DMS 273 treated with DMSO at 0.1 percent for 48 hours (cell line): ENCODE measurements at regions not wholly inside any gene's neighbourhood (a gene's known extent, or its start where the extent isn't known, plus 50 kb on each side); places are given as distances from the start of the nearest gene placed in this dataset.
A peak's percentile ranks its signal among the peaks of the same experiment; 100 is the strongest.
"Not testable (repeated sequence)": the region's sequence is repeated elsewhere in the genome, so short reads cannot be mapped to it uniquely, and the experiment has no call there.

Experiments
- DNase-seq: peaks from one replicate; lab custom pipeline; 2025; lab: John Stamatoyannopoulos, UW

DNA sequence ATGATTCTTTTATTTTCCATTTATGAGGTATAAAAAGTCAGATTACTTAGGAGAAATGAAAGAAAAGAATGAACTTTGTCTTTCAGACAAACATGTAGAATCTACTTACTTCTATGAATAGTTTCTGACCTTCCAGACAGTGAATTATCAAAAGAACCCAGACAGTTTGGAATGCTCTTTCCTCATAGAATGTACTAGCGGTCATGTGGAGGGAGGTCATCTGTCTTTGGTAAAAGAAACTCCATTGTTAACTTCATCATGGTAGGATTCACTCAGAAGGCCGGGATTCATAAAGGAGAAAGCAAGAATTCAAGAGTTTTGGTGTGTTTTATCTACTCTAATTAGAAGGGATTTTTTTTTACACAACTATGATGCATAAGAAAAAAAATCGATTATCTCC, 144.8 kb upstream of the ZNF804B start:
- DNase-seq: no peak

DNA sequence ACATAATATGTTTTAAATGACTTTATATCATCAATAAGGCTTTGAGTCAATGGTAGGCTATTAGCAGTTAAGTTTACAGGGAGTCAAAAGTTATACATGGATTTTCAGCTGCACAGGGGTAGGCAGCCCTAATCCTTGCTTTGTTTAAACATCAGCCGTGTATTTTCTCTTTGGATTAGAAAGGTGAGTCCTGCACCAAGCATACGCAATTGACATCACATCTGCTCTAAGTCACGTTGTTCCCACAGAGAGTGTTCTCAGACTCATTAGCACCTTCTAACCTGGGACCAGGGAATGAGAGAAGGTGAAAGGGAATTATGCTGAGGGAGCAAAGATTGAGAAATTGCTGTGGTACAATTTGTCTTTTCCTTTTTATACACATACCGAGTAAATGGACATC, 148.6 kb upstream of the ZNF804B start:
- DNase-seq: no peak

DNA sequence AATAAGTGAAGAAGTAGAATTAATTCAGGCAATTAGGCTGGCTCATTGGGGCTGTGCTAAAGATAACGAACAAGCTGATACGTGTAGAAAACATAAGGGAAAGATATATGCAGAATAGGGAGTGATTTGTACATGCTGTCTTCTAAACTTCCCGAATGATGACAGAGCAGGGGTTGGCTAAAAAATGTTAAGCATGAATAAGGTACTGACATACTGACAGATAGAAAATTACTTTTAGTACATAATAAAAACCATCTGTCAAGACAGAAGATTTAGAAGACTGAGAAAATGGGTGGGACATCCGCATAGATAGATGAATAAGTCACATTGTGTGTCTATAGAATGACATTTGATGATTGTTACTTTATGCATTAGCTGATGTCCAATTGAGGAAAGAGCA, 158.8 kb upstream of the ZNF804B start:
- no peak for DNase-seq

GRCh38 chr7:88599528-88599927, 160.0 kb upstream of the ZNF804B start:
- DNase-seq: no peak

DNA sequence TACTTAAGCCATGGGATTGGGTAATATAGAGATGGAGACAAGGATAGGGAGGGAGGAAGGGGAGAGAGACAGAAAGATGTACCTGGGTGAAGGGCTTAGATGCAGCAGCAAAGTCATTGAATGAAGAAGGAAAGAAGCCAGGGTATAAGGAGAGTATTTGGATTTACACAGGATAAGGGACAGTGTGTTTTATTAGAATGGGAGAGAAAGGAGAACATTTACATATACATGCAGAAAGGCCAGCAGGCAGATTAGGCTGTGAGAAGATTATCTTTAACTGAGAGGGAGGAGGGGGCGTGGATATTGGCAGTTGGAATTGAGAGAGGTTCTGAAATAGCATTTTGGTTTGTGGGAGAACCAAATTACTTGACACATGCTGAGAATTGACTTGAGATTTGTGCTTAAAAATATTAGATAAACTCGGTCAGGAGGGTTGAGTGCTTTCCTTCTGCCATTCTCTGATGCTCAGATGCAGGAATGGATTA, 161.5 kb upstream of the ZNF804B start:
- DNase-seq: no peak

DNA sequence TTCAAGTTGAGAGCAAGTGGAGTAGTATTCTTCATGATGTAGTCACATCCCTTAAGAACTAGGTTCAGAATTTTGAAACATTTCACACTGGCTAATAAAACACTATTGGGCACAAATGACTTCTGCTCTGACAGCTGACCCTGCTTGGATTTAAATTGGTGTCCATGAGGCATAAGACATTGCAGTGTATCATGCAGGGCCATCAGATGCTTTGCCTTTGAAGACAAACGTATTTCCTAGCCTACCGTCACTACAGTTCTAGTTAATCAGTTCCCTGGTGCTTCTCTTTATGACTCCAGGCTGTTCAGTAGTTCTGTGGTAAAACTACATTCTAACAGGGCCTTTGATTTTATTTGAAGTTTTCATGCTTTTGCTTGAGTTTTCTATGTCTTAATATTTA, 168.5 kb upstream of the ZNF804B start:
- DNase-seq: no peak

GRCh38 chr7:88589927-88590326, 169.6 kb upstream of the ZNF804B start:
- DNase-seq: no peak

DNA sequence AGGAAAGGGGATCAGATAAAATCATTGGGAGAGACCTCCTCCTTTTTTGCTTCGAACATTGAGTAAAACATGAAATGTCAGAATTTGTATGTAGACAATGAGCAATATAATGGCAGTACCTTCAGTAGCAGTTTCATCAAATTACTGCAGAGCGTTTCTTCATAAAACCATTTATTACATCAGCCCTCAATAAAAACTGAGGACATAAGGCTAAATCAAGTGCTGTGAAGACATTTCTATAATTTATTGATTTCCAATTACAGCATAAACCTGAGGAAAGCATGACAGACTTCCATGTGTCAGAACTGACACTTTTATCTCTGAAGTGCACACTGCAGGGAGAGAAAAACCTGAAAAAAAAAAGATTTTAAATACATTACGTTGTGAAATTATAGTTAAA, 172.6 kb upstream of the ZNF804B start:
- DNase-seq: no peak

- no peak for DNase-seq
Observed at GRCh38 chr7:88586219-88586618, 173.3 kb upstream of the ZNF804B start.

DNA sequence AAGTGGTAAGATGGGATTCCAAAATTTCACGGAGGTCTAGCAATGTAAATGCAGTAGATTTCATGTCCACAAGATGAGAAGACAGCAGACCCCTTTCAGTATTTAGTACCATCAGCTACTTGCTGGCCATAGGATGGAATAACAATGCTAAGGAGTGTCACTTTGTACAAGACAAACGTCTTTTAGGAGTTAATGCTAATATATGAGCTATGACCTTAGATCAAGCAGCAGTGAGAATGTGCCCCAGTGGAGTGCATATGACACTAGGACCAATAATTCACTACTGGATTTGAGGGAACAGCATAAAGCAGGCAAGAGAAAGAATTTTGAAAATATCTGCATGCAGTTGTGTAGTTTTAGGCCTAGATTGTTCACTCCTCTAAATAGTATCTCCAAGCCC, 182.8 kb upstream of the ZNF804B start:
- no peak for DNase-seq

DNA sequence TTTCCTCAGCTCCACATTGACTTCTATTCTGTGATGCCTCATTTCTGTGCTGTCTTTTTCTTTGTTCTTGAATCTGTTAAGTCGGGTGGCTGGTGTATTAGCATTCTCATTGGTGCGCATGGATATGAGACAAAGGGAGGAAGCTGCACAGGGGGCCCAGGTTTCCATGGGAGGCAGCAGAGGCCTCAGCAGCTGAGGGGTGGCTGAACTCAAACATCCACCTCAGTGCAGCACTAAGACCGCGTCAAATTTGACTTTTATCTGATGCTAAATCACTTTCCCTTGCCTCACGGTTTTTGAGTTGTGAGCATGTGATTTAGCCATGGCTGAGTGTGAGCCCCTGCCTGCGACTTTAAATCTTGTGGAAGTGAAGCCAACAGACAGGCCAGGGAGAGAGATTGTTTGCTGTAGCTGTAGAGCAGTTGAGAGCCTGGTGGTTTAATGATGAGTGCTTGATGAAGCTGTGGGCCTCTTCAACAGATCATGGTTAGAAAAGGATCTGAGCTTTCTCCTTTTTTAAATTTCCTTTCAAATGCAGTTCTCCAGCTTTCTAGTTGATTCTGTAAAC, 193.3 kb upstream of the ZNF804B start:
- no peak for DNase-seq

DNA sequence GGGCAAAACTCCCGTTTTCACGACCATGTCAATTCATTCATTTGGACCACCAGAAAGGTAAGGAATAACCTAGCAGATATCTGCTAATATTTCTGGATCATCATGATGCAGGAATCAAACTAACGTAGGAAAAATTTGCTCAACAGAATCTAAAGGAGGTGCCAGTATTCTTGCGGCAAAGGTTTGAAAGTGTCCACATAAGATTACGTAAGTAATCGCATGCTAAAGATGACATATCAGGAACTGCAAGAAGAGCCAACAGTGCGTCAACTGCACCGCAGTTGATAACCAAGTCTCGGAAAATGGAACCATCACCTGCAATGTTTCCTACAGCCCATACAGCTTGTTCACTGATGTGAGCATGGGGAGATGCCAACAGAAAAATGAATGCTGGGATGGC, 194.1 kb upstream of the ZNF804B start:
- no peak for DNase-seq

GRCh38 chr7:88556441-88556840, 203.1 kb upstream of the ZNF804B start:
- not testable (repeated sequence) for DNase-seq

GRCh38 chr7:88554847-88555246, 204.7 kb upstream of the ZNF804B start:
- not testable (repeated sequence) for DNase-seq

GRCh38 chr7:88548399-88548798, 211.1 kb upstream of the ZNF804B start:
- no peak for DNase-seq

DNA sequence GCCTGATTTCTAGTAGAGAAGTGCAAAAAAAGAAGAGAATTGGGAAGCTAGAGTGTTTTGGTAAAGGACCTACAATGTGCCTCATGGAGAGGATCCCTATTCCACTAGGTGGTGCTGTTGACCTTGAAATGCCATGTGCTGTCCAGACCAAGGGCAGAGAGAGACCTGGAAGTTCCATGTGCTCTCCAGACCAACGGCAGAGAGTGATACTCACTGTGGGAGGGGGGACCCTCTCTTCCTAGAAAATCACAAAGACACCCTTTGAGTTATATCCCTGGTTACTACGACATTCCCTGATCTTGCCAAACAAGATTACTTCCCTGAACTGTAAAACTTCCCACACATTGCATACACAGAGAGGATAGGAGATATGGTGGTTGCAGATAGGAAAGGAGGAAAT, 212.7 kb upstream of the ZNF804B start:
- peak; percentile 28 for DNase-seq

- no peak for DNase-seq
Observed at GRCh38 chr7:88545663-88546062, 213.8 kb upstream of the ZNF804B start.

- peak; percentile 79 for DNase-seq
Observed at GRCh38 chr7:88540012-88540411, 219.5 kb upstream of the ZNF804B start.

DNA sequence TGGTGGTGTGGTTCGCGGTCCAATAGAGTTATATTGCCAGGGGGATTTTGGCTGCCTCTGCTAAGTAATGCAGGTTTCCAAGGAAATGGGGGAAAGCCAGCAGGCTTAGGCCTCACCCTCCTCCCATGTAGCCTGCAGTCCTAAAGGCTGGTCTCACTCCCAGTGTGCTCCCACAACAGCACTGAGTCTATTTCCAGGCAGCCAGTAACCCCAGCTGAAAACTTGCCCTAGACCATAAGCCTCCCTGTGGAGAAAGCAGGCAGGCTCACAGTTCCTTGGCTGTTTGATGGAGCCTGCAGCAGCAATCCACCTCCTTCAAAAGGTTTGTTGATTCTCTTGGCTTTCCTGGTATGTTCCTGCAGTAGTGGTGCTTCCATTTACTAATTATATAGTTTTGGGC, 220.0 kb upstream of the ZNF804B start:
- no peak for DNase-seq

DNA sequence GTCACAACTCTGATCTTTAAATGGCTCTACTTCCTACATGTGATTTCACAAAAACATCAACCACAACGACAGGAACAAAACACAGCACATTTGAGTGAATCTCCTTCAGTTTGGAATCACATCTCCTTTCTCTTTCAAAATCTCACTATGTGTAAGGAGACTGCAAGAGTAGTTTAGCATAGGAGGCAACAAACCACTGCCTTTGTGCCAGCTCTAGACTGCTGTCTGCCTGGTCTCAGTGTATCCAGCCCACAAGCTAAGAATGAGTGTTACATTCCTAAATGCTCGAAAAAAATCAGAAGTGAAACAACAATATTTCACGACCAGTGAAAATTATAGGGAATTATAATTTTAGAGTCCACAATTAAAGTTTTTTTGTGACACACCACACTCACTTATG, 217.0 kb upstream of the STEAP4 start:
- DNase-seq: no peak

GRCh38 chr7:88522771-88523293, 216.1 kb upstream of the STEAP4 start:
- no peak for DNase-seq

DNA sequence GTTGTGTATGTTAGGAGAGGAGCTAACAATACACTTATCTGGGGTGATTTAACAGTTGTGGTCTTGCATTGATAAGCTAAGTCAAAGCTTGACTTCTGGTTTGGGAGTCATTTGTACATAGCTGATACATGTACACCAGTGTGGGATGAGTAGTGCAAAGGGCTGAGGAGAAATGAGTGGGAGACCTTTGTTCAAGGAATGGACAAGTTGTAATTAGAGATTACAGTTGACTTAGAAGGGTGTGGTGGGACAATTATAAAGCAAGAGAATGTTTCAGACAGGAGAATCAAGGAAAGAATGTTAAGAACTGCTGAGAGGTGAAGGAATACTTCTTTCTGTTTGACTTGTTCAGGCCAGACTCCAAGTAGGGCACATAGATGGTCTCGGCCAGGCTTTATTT, 209.7 kb upstream of the STEAP4 start:
- no peak for DNase-seq

DNA sequence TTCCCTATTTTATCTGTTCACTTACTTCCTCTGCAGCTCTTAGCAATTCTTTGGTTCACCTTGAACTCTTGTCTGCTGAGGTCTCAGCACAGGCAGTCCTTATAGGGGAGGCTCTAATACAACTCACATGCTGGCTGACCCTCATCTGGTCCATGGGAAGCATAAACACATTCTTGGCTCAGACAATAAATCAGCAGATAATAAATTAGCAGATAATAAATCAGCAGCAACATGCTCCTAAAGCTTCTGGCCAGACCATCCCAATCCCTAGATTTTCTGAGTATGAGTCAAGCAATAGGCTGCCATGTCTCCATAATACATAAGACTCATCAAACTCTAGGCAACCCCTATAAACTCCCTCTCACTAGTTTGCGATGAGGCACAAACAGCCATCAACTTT, 208.6 kb upstream of the STEAP4 start:
- no peak for DNase-seq

- DNase-seq: no peak
Observed at GRCh38 chr7:88509341-88509740, 202.6 kb upstream of the STEAP4 start.
